SIG-M5 (cell line): ENCODE measurements at regions not wholly inside any gene's neighbourhood (a gene's known extent, or its start where the extent isn't known, plus 50 kb on each side); places are given as distances from the start of the nearest gene placed in this dataset.
"Not testable (repeated sequence)": the region's sequence is repeated elsewhere in the genome, so short reads cannot be mapped to it uniquely, and the experiment has no call there.

Experiments
- DNase-seq: peaks from one replicate; lab custom pipeline; 2025; lab: John Stamatoyannopoulos, UW

- no peak for DNase-seq
These were observed 129.3 kb upstream of the LPCAT1 start for GRCh38 chr5:1652873-1653697.

- DNase-seq: no peak
These were observed 128.5 kb upstream of the LPCAT1 start for GRCh38 chr5:1651971-1652872.

- no peak for DNase-seq
These were observed 127.5 kb upstream of the LPCAT1 start for GRCh38 chr5:1651250-1651649.

- no peak for DNase-seq
These were observed 125.8 kb upstream of the LPCAT1 start for GRCh38 chr5:1649554-1649953.

GRCh38 chr5:1648806-1649205 lies 125.0 kb upstream of the LPCAT1 start:
- no peak for DNase-seq

GRCh38 chr5:1647580-1647979 lies 123.8 kb upstream of the LPCAT1 start:
- no peak for DNase-seq

GRCh38 chr5:1644810-1645571 lies 121.2 kb upstream of the LPCAT1 start:
- DNase-seq: no peak

- not testable (repeated sequence) for DNase-seq
These were observed 120.6 kb upstream of the LPCAT1 start for GRCh38 chr5:1644393-1644809.

GRCh38 chr5:1643651-1644392 lies 120.1 kb upstream of the LPCAT1 start:
- DNase-seq: no peak

- no peak for DNase-seq
These were observed 118.9 kb upstream of the LPCAT1 start for GRCh38 chr5:1642621-1643061.

- DNase-seq: no peak
These were observed 118.5 kb upstream of the LPCAT1 start for GRCh38 chr5:1642221-1642620.

GRCh38 chr5:1641560-1642166 lies 117.9 kb upstream of the LPCAT1 start:
- DNase-seq: peak; percentile 61

GRCh38 chr5:1641041-1641440 lies 117.3 kb upstream of the LPCAT1 start:
- no peak for DNase-seq

- no peak for DNase-seq
These were observed 116.7 kb upstream of the LPCAT1 start for GRCh38 chr5:1640421-1640881.

- DNase-seq: no peak
These were observed 116.0 kb upstream of the LPCAT1 start for GRCh38 chr5:1639757-1640156.

- no peak for DNase-seq
These were observed 115.1 kb upstream of the LPCAT1 start for GRCh38 chr5:1638658-1639400.

- DNase-seq: no peak
These were observed 114.1 kb upstream of the LPCAT1 start for GRCh38 chr5:1637639-1638481.

GRCh38 chr5:1636981-1637638 lies 113.3 kb upstream of the LPCAT1 start:
- no peak for DNase-seq
